ENCODE measurements at regions not wholly inside any gene's neighbourhood (a gene's known extent, or its start where the extent isn't known, plus 50 kb on each side); places are given as distances from the start of the nearest gene placed in this dataset.
"Not testable (repeated sequence)": the region's sequence is repeated elsewhere in the genome, so short reads cannot be mapped to it uniquely, and the experiment has no call there.

GRCh38 chr16:64724339-64724738 lies 397.5 kb downstream of the CDH11 start:
- DNase-seq (ENCODE audit: low read depth in 2 of 2) = no peak

- DNase-seq (ENCODE audit: low read depth in 2 of 2) = no peak
Observed at GRCh38 chr16:64718486-64718885, 403.4 kb downstream of the CDH11 start.

- DNase-seq (ENCODE audit: low read depth in 2 of 2) = no peak
Observed at GRCh38 chr16:64717871-64718270, 404.0 kb downstream of the CDH11 start.

GRCh38 chr16:64715624-64716023 lies 406.2 kb downstream of the CDH11 start:
- DNase-seq (ENCODE audit: low read depth in 2 of 2) = no peak

GRCh38 chr16:64712026-64712425 lies 409.8 kb downstream of the CDH11 start:
- DNase-seq (ENCODE audit: low read depth in 2 of 2) = no peak

- no peak for DNase-seq (ENCODE audit: low read depth in 2 of 2)
Observed at GRCh38 chr16:64711596-64711995, 410.3 kb downstream of the CDH11 start.

GRCh38 chr16:64711026-64711425 lies 410.8 kb downstream of the CDH11 start:
- no peak for DNase-seq (ENCODE audit: low read depth in 2 of 2)

- no peak for DNase-seq (ENCODE audit: low read depth in 2 of 2)
Observed at GRCh38 chr16:64705443-64705842, 416.4 kb downstream of the CDH11 start.

GRCh38 chr16:64704386-64704785 lies 417.5 kb downstream of the CDH11 start:
- no peak for DNase-seq (ENCODE audit: low read depth in 2 of 2)

GRCh38 chr16:64702415-64702814 lies 419.4 kb downstream of the CDH11 start:
- no peak for DNase-seq (ENCODE audit: low read depth in 2 of 2)

GRCh38 chr16:64700628-64701027 lies 421.2 kb downstream of the CDH11 start:
- DNase-seq (ENCODE audit: low read depth in 2 of 2) = no peak

- DNase-seq (ENCODE audit: low read depth in 2 of 2) = no peak
Observed at GRCh38 chr16:64696866-64697265, 425.0 kb downstream of the CDH11 start.

GRCh38 chr16:64695684-64696083 lies 426.2 kb downstream of the CDH11 start:
- DNase-seq (ENCODE audit: low read depth in 2 of 2) = no peak

GRCh38 chr16:64693946-64694345 lies 427.9 kb downstream of the CDH11 start:
- DNase-seq (ENCODE audit: low read depth in 2 of 2) = no peak

- DNase-seq (ENCODE audit: low read depth in 2 of 2) = no peak
Observed at GRCh38 chr16:64687786-64688185, 434.1 kb downstream of the CDH11 start.

- DNase-seq (ENCODE audit: low read depth in 2 of 2) = no peak
Observed at GRCh38 chr16:64687123-64687522, 434.7 kb downstream of the CDH11 start.

GRCh38 chr16:64679976-64680690 lies 441.7 kb downstream of the CDH11 start:
- DNase-seq (ENCODE audit: low read depth in 2 of 2) = no peak

- no peak for DNase-seq (ENCODE audit: low read depth in 2 of 2)
Observed at GRCh38 chr16:64669573-64669972, 452.3 kb downstream of the CDH11 start.

- no peak for DNase-seq (ENCODE audit: low read depth in 2 of 2)
Observed at GRCh38 chr16:64667334-64667877, 454.5 kb downstream of the CDH11 start.

- not testable (repeated sequence) for DNase-seq (ENCODE audit: low read depth in 2 of 2)
Observed at GRCh38 chr16:64662312-64662711, 459.6 kb downstream of the CDH11 start.

GRCh38 chr16:64659866-64660265 lies 462.0 kb downstream of the CDH11 start:
- no peak for DNase-seq (ENCODE audit: low read depth in 2 of 2)

GRCh38 chr16:64657316-64658011 lies 464.4 kb downstream of the CDH11 start:
- no peak for DNase-seq (ENCODE audit: low read depth in 2 of 2)

- no peak for DNase-seq (ENCODE audit: low read depth in 2 of 2)
Observed at GRCh38 chr16:64656471-64656870, 465.4 kb downstream of the CDH11 start.

Data from stimulated activated CD4-positive, alpha-beta T cell treated with anti-CD3 and anti-CD28 coated beads, Interleukin-4, amount 100 ng/mL, for 48 hours (primary cell).